BLaER1 treated with 17β-estradiol and CSF1 and Interleukin-3, amounts not matched to agents 10 nM and 100 nM (cell line): ENCODE measurements at regions not wholly inside any gene's neighbourhood (a gene's known extent, or its start where the extent isn't known, plus 50 kb on each side); places are given as distances from the start of the nearest gene placed in this dataset.
"Not testable (repeated sequence)": the region's sequence is repeated elsewhere in the genome, so short reads cannot be mapped to it uniquely, and the experiment has no call there.

ENCODE experiments used
- H3K27ac ChIP-seq, 11 experiments: shearing (Covaris generic); formaldehyde crosslinking; 2 replicates each; pipeline ENCODE4 v1.8.1; 2022
- H3K27me3 ChIP-seq, 11 experiments: shearing (Covaris generic); formaldehyde crosslinking; 2 replicates each; pipeline ENCODE4 v1.8.1; 2022
- H3K36me3 ChIP-seq, 11 experiments: shearing (Covaris generic); formaldehyde crosslinking; 2 replicates each; pipeline ENCODE4 v1.8.1; 2022
- H3K4me1 ChIP-seq, 10 experiments: shearing (Covaris generic); formaldehyde crosslinking; 2 replicates each; pipeline ENCODE4 v1.8.1; 2022
- H3K4me2 ChIP-seq, 11 experiments: shearing (Covaris generic); formaldehyde crosslinking; 2 replicates each; pipeline ENCODE4 v1.8.1; 2022
- H3K4me3 ChIP-seq, 10 experiments: shearing (Covaris generic); formaldehyde crosslinking; 2 replicates each; pipeline ENCODE4 v1.8.1; 2022
- H3K9ac ChIP-seq, 11 experiments: shearing (Covaris generic); formaldehyde crosslinking; 2 replicates each; pipeline ENCODE4 v1.8.1; 2022
- H3K9me3 ChIP-seq, 11 experiments: shearing (Covaris generic); formaldehyde crosslinking; replicated peaks in 1 of 11; 2 replicates each; pipeline ENCODE4 v1.8.1; 2022
- H4K20me1 ChIP-seq, 11 experiments: shearing (Covaris generic); formaldehyde crosslinking; 2 replicates each; pipeline ENCODE4 v1.8.1; 2022
- Cebpa-rat ChIP-seq, 11 experiments: shearing (Covaris generic); IDR thresholded peaks; 2 replicates each; pipeline ENCODE4 v1.8.1; 2022

DNA sequence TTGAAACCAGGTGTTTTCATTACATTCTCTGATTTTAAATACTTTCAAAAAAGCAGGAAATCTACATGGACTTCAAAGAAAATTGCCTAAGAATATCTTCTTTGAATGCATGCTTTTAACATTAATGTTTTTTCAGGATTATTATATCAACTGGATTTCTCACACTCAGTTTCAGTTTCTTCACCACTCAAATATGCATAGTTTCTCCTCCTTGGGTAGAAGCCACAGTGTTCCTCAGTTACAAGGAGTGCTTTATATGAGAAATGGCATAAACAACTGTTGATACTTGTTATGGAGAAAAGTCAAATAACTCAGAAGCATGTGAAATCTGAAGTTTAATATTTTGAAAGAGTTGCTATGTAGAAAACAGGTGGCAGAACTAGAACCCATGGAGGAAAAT lies 196.9 kb downstream of the DMRTA1 start:
- Histone ChIP-seq H3K9me3 (no peaks in the 10 kb centered on the region), H3K27me3 (no peaks in the 10 kb centered on the region), H3K4me3 (no peak overlapping the region), H3K9ac (no peak overlapping the region), H4K20me1 (no peaks in the 10 kb centered on the region), H3K36me3 (no peaks in the 10 kb centered on the region), H3K27ac (no peak overlapping the region), H3K4me2 (no peak overlapping the region), H3K4me1 (no peaks in the 10 kb centered on the region)
- TF ChIP-seq Cebpa-rat (IDR thresholded peaks at IDR 0.05), result no peak

DNA sequence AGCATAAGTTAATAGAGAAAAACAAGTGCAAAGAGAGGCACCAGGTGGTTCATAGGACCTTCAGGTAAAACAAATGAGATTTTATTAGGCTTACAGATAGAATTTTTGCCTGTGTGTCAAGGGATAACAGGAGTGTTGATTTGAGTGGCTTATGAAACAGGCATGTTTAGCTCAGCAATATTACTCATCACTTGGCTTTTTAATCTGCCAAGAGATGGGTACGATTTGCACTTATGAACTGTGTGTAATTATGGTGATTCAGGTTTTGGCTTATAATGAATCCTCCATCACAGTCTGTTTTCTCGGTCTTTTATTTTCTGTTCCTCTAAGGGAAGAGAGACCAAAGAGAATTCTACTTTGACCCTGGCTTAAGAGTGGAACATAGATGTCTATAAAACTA lies 199.3 kb downstream of the DMRTA1 start:
- no peaks in the 10 kb centered on the region for H4K20me1 ChIP-seq
- TF ChIP-seq Cebpa-rat (IDR thresholded peaks at IDR 0.05), result no peak

DNA sequence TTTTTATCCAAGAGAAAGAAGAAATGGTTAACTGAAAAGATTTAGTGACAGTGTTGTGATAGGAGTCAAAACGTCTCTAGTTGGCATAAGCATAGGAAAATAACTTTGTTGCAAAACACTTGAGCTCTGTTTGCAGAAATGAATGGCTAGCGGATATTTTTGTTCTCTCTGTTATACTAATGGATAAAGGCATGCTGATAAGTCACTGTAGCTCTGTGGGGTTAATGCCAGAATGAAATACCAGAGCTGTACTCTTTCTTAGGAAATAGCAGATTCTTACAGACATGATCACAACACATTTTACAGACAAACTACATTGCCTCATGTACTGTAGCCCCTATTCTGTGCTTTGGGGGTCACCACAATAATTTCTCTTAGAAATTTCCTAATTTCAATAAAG lies 202.8 kb downstream of the DMRTA1 start:
- Histone ChIP-seq H3K4me2 (no peak overlapping the region), H3K9me3 (no peaks in the 10 kb centered on the region), H3K27me3 (no peaks in the 10 kb centered on the region), H3K27ac (no peak overlapping the region), H3K4me3 (no peak overlapping the region), H3K9ac (no peak overlapping the region), H4K20me1 (no peaks in the 10 kb centered on the region), H3K4me1 (no peaks in the 10 kb centered on the region), H3K36me3 (no peaks in the 10 kb centered on the region)
- TF ChIP-seq Cebpa-rat (IDR thresholded peaks at IDR 0.05), result no peak

More for the DNA sequence above, 199.3 kb downstream of the DMRTA1 start:
- Histone ChIP-seq H3K9ac (no peak overlapping the region), H3K4me1 (no peaks in the 10 kb centered on the region), H3K4me3 (no peak overlapping the region), H3K36me3 (no peaks in the 10 kb centered on the region), H3K27me3 (no peaks in the 10 kb centered on the region), H3K4me2 (no peak overlapping the region), H3K9me3 (no peaks in the 10 kb centered on the region), H3K27ac (no peak overlapping the region)

DNA sequence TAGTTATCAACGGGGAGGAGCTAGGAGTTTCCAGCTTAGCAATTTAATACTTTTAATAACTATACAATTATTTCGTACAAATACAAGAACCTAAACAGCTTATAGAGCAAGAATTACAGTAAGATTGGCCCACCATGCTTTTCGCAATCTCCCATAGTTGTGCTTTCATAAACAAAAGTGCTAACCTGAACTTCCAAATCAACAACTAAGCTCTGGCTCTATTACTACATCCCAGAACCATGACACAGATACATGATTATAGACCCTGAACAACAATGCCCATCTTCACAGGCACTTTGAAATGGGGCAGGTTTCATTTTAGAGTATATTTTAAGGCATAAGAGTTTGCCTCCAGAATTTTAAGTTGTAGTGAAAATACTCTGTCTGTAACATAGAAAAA lies 203.5 kb downstream of the DMRTA1 start:
- Histone ChIP-seq H4K20me1 (no peaks in the 10 kb centered on the region), H3K27me3 (no peaks in the 10 kb centered on the region), H3K4me2 (no peak overlapping the region), H3K4me1 (no peaks in the 10 kb centered on the region), H3K9ac (no peak overlapping the region), H3K27ac (no peak overlapping the region), H3K9me3 (no peaks in the 10 kb centered on the region), H3K36me3 (no peaks in the 10 kb centered on the region), H3K4me3 (no peak overlapping the region)
- TF ChIP-seq Cebpa-rat (IDR thresholded peaks at IDR 0.05), result no peak

DNA sequence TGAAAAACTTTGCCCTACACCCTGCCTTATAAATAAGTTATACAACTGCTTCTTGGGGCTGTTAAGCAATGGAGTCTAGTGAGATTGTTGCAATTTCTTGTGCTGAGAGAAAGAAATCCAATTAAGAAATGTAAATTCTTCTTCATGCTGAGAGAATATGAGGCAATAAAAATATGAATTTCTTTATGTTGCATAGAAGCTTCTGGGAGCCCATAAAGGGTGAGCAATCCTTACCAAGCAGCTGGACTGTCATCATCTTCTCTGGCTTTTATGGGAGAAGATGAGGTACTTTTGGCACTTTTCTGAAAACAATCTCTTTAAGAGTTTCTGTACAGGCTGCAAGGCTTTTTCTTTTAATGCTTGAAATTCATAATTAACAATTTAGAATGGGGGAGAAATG lies 204.3 kb downstream of the DMRTA1 start:
- H3K36me3 ChIP-seq, result no peaks in the 10 kb centered on the region
- no peaks in the 10 kb centered on the region for H3K27me3 ChIP-seq
- H3K4me2 ChIP-seq, result no peak overlapping the region
- no peaks in the 10 kb centered on the region for H3K9me3 ChIP-seq
- no peak overlapping the region for H3K9ac ChIP-seq
- H3K4me3 ChIP-seq, result no peak overlapping the region
- H3K4me1 ChIP-seq, result no peaks in the 10 kb centered on the region
- no peaks in the 10 kb centered on the region for H4K20me1 ChIP-seq
- no peak for TF ChIP-seq Cebpa-rat (IDR thresholded peaks at IDR 0.05)
- no peak overlapping the region for H3K27ac ChIP-seq

DNA sequence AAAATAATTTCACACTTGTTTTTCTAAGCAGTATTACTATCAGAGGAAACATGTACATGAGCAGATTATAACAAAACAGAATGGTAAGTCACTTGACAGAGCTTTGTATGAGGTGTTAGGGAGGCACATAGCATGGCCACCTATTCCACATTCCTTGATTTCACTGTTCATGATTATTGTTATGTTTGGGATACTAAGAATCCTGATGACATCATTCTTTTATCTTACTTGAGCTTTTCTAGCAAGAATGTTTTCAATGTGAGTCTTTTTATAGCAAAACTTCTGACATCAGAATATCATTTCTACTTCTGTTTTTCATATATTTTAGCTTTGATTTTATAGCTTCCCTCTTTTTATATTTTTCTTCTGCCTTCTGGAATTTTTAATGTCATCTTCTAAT lies 208.2 kb downstream of the DMRTA1 start:
- no peak for TF ChIP-seq Cebpa-rat (IDR thresholded peaks at IDR 0.05)
- no peak overlapping the region for H3K27ac ChIP-seq
- no peaks in the 10 kb centered on the region for H3K27me3 ChIP-seq
- no peaks in the 10 kb centered on the region for H3K36me3 ChIP-seq
- H3K4me2 ChIP-seq, result no peak overlapping the region
- H3K9ac ChIP-seq, result no peak overlapping the region
- H3K4me3 ChIP-seq, result no peak overlapping the region
- H3K4me1 ChIP-seq, result no peaks in the 10 kb centered on the region
- H3K9me3 ChIP-seq, result no peaks in the 10 kb centered on the region
- no peaks in the 10 kb centered on the region for H4K20me1 ChIP-seq

DNA sequence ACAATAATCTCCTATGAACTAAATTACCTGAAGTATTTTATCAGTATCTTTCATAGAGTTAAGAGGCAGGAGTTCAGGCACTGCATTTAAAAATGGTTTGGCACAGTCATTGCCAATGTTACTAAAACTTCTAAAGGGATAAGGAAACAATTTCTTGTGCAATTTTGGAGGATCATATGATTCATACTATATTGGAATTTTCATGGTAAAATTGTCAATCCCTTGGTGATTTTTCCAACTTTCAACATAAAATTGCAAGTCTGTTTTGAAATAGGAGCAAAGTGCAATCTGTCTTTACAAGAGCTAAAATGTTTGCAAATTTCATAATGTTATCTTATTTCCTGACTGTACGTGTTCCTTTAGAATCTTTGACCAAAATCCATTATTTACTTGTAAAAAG lies 211.1 kb downstream of the DMRTA1 start:
- no peak overlapping the region for H3K4me3 ChIP-seq
- H3K27ac ChIP-seq, result no peak overlapping the region
- H4K20me1 ChIP-seq, result no peaks in the 10 kb centered on the region
- no peak overlapping the region for H3K9ac ChIP-seq
- no peaks in the 10 kb centered on the region for H3K27me3 ChIP-seq
- TF ChIP-seq Cebpa-rat (IDR thresholded peaks at IDR 0.05), result no peak
- no peaks in the 10 kb centered on the region for H3K36me3 ChIP-seq
- no peaks in the 10 kb centered on the region for H3K9me3 ChIP-seq
- H3K4me1 ChIP-seq, result no peaks in the 10 kb centered on the region
- H3K4me2 ChIP-seq, result no peak overlapping the region

DNA sequence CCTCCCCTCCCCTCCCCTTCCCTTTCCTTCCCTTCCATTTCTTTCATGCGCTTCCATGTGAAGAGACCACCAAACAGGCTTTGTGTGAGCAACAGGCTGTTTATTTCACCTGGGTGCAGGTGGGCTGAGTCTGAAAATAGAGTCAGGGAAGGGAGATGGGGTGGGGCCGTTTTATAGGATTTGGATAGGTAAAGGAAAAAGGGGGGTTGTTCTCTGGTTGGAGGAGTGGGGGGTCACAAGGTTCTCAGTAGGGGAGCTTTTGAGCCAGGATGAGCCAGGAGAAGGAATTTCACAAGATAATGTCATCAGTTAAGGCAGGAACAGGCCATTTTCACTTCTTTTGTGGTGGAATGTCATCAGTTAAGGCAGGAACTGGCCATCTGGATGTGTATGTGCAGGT lies 211.9 kb downstream of the DMRTA1 start:
- H4K20me1 ChIP-seq, H3K9ac ChIP-seq: not testable (repeated sequence)

DNA sequence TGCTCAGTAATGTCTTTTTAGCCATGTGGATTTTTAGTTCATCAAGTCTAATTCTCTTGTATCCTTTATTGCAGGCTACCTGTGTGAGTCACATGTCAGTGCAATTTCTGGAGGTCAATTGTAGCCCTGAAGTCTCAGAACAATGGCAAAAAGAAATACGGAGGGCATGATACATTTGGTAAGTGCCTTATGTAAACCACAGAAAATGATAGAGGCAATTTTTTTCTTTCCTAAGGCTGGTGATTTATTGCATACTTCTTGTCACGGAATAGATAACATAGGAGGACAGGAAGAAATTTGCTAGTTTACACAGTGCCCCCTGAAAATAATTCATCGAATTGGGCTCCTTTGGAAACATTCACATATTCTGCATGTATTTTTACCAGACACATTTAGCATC lies 235.9 kb downstream of the DMRTA1 start:
- no peak for TF ChIP-seq Cebpa-rat (IDR thresholded peaks at IDR 0.05)
- Histone ChIP-seq H3K4me2 (peak overlapping the region in 7 of 11 experiments; percentile 0 to 70 (median 53); a peak in 12 of 22 replicates), H3K9ac (peak overlapping the region in 1 of 11 experiments; percentile 10; a peak in 1 of 22 replicates)

More for the DNA sequence above, 211.9 kb downstream of the DMRTA1 start:
- H3K27me3 ChIP-seq, H3K36me3 ChIP-seq, H3K9me3 ChIP-seq, H3K4me3 ChIP-seq, H3K27ac ChIP-seq, H3K4me1 ChIP-seq, H3K4me2 ChIP-seq: not testable (repeated sequence)

DNA sequence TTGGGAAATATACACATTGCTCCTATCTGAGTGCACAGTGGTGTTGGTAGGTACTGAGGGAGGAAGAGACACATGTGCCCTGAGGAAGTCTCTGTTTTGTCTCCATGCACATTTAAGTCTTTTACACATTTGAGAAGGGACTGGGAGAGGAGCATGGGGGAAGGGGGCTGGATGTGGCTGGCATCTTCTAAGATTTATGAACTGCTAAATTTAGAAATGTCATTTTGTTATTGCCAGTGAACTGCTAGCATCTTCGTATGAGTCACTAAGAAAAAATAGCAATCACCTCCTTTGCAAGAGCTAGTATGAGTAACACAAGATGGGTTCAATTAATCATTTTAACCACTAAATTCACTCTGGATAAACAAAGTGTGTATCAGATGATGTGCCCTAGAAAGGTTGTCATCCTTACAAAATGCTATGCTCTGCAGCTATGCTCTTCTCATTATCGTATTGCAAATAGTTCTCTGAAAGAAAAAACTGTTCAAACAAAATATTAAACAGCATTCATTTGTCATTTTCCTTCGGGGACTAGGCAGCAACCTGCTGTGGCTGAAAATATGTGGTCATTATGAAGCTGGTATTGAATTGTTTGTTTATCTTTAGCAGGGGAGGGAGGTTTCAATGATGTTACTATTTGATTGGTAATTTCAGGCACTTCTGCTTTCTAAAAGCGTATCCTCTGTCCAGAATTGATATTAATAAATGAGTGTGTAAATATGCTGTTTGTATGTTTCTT lies 236.5 kb downstream of the DMRTA1 start:
- Histone ChIP-seq H3K4me1 (peaks cover 0 to 32% (median 12%) of the 10 kb centered on the region in 10 experiments; a peak in 10 of 20 replicates), H3K4me3 (no peak overlapping the region), H3K4me2 (peak overlapping the region in 7 of 11 experiments; percentile 0 to 70 (median 53); a peak in 12 of 22 replicates), H3K9me3 (peaks cover 0 to 13% (median 0%) of the 10 kb centered on the region in 11 experiments; a peak in 4 of 22 replicates), H3K27me3 (no peaks in the 10 kb centered on the region), H3K27ac (peak overlapping the region in 4 of 11 experiments; percentile 32 to 78 (median 72); a peak in 7 of 22 replicates), H4K20me1 (no peaks in the 10 kb centered on the region), H3K36me3 (no peaks in the 10 kb centered on the region), H3K9ac (peak overlapping the region in 3 of 11 experiments; percentile 44 to 50 (median 45); a peak in 3 of 22 replicates)
- no peak for TF ChIP-seq Cebpa-rat (IDR thresholded peaks at IDR 0.05)

More for the DNA sequence above, 235.9 kb downstream of the DMRTA1 start:
- Histone ChIP-seq H3K4me1 (peaks cover 0 to 32% (median 12%) of the 10 kb centered on the region in 10 experiments; a peak in 10 of 20 replicates), H3K27me3 (no peaks in the 10 kb centered on the region), H3K9me3 (peaks cover 0 to 8% (median 0%) of the 10 kb centered on the region in 11 experiments; a peak in 4 of 22 replicates), H3K4me3 (no peak overlapping the region), H4K20me1 (no peaks in the 10 kb centered on the region), H3K36me3 (no peaks in the 10 kb centered on the region), H3K27ac (peak overlapping the region in 3 of 11 experiments; percentile 54 to 78 (median 76); a peak in 5 of 22 replicates)
